HG02610 (cell line): ENCODE measurements at regions not wholly inside any gene's neighbourhood (a gene's known extent, or its start where the extent isn't known, plus 50 kb on each side); places are given as distances from the start of the nearest gene placed in this dataset.

Experiments used
- ATAC-seq: cut with Tn5 transposase; IDR thresholded peaks from one replicate; pipeline ENCODE4 v1.9.1; 2021; ENCODE audit warnings: mild to moderate bottlenecking, moderate library complexity; ENCODE audit not compliant: unreplicated experiment

- no peak for ATAC-seq
Observed at GRCh38 chr1:38097284-38097898, 50.8 kb upstream of the POU3F1 start.
